Loucy (cell line): ENCODE measurements at regions not wholly inside any gene's neighbourhood (a gene's known extent, or its start where the extent isn't known, plus 50 kb on each side); places are given as distances from the start of the nearest gene placed in this dataset.

Experiments
- CTCF ChIP-seq: fragments of 200-600 bp; sonication (generic); conservative IDR thresholded peaks from 2 replicates; pipeline ENCODE4 v1.5.1; 2014; ENCODE audit warnings: mild to moderate bottlenecking, antibody characterized with exemption, low read length
- EZH2phosphoT487 ChIP-seq: fragments of 200-600 bp; IDR thresholded peaks from 2 replicates; pipeline ENCODE4 v1.6.1; 2018; ENCODE audit warnings: antibody characterized with exemption, mild to moderate bottlenecking, moderate library complexity, borderline replicate concordance

DNA sequence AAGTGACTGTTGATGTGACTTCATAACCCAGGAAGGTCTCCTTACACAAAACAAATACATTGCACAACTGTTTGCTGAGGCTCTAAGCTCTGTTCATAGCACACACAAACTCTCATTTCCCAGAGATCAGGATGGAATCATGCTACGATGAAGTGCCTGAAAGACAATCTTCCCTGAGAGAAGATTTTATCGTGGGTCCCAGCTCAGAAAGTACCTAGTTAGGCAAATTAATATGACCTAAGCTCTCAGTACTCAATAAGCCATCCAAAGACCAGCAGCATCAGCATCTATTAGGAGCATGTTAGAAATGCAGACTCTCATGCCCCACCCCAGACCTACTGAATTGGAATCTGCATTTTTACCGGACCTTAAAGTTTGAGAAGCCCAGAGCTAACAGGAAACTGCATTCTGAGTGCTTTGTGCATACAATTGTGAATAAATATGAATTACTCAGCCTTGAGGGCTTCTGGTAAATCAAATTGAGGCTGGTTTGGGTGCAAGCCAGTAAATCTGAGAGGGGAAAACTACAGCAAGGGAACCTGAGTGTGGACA lies 161.5 kb upstream of the C2CD4B start:
- TF ChIP-seq CTCF: no peak
- TF ChIP-seq EZH2phosphoT487: no peak
